ENCODE measurements at regions not wholly inside any gene's neighbourhood (a gene's known extent, or its start where the extent isn't known, plus 50 kb on each side); places are given as distances from the start of the nearest gene placed in this dataset.

DNA sequence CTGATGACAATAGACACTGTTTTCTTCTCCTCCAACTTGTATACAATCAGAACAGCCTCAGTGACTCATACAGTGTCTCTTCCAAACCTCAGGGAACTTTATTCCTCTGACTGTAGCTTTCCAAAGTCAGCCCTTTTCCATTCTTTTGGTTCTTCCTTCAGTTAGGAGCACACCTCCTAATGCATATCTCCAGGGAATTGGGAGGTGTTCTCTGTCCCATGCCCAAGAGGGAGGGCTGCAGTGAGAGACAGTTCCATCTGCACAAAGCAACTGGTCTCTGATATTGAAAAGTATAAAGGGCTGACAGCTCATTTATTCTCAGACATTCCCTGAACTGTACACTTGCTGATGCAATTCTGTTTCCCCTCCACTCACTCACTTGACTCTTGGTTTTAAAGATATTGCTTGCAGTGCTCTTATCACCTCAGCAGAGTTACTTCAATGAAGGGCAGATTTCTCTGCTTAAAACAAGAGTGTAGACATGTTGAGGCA lies 337.8 kb upstream of the TBC1D5 start:
- TF ChIP-seq CTCF (conservative IDR thresholded peaks at IDR 0.05; ENCODE audit: low read depth in 2 of 2) (no peak), CREB1 (CRISPR knock-in tag; IDR thresholded peaks at IDR 0.05; ENCODE audit: low read depth) (no peak), JUNB (IDR thresholded peaks at IDR 0.05; ENCODE audit: unreplicated experiment) (no peak), EZH2 (IDR thresholded peaks at IDR 0.05; ENCODE audit: low read depth, unreplicated experiment) (no peak), EZH2phosphoT487 (IDR thresholded peaks at IDR 0.05; ENCODE audit: unreplicated experiment) (no peak), POLR2AphosphoS5 (IDR thresholded peaks at IDR 0.05; ENCODE audit: low read depth) (no peak)
- TF ChIP-seq, protein P1, sequence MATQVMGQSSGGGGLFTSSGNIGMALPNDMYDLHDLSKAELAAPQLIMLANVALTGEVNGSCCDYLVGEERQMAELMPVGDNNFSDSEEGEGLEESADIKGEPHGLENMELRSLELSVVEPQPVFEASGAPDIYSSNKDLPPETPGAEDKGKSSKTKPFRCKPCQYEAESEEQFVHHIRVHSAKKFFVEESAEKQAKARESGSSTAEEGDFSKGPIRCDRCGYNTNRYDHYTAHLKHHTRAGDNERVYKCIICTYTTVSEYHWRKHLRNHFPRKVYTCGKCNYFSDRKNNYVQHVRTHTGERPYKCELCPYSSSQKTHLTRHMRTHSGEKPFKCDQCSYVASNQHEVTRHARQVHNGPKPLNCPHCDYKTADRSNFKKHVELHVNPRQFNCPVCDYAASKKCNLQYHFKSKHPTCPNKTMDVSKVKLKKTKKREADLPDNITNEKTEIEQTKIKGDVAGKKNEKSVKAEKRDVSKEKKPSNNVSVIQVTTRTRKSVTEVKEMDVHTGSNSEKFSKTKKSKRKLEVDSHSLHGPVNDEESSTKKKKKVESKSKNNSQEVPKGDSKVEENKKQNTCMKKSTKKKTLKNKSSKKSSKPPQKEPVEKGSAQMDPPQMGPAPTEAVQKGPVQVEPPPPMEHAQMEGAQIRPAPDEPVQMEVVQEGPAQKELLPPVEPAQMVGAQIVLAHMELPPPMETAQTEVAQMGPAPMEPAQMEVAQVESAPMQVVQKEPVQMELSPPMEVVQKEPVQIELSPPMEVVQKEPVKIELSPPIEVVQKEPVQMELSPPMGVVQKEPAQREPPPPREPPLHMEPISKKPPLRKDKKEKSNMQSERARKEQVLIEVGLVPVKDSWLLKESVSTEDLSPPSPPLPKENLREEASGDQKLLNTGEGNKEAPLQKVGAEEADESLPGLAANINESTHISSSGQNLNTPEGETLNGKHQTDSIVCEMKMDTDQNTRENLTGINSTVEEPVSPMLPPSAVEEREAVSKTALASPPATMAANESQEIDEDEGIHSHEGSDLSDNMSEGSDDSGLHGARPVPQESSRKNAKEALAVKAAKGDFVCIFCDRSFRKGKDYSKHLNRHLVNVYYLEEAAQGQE (IDR thresholded peaks at IDR 0.05; ENCODE audit: unreplicated experiment) = no peak
